Right lobe of liver (tissue), 6 donors: ENCODE measurements at regions not wholly inside any gene's neighbourhood (a gene's known extent, or its start where the extent isn't known, plus 50 kb on each side); places are given as distances from the start of the nearest gene placed in this dataset.

Source experiments
- ATAC-seq, 4 donors: fragments of 200-7000 bp; cut with Tn5 transposase; one replicate each; pipeline ENCODE4 v1.9.1; 2020; ENCODE audit warnings: mild to moderate bottlenecking in 4 of 4, moderate library complexity in 4 of 4
- DNase-seq, 3 donors: peaks; one replicate each; pipeline ENCODE4 v3.0.0-alpha.2; 2020
- H3K27ac ChIP-seq, 3 donors: fragments of 200-600 bp; one replicate each; pipeline ENCODE4 v1.8.0; 2022
- H3K27me3 ChIP-seq, 2 donors: fragments of 200-600 bp; one replicate each; pipeline ENCODE4 v1.8.0; 2022
- H3K36me3 ChIP-seq, 4 donors: fragments of 200-600 bp; sonication (generic) in 1 of 4; one replicate each; pipeline versions ENCODE4 v1.5.1 to v1.8.0; 2017 to 2022; ENCODE audit warnings: control low read depth in 1 of 4
- H3K4me1 ChIP-seq, 4 donors: fragments of 200-600 bp; sonication (generic) in 1 of 4; one replicate each; pipeline versions ENCODE4 v1.5.1 to v1.8.0; 2017 to 2022; ENCODE audit warnings: control low read depth in 1 of 4
- H3K4me3 ChIP-seq, 3 donors: fragments of 200-600 bp; one replicate each; pipeline ENCODE4 v1.8.0; 2022
- H3K9me3 ChIP-seq, 4 donors: fragments of 200-600 bp; sonication (generic) in 1 of 4; one replicate each; pipeline versions ENCODE4 v1.5.1 to v1.8.0; 2017 to 2022; ENCODE audit warnings: control low read depth in 1 of 4
- CTCF ChIP-seq, 4 donors: fragments of 200-600 bp in 3 of 4; fragments of 450-650 bp in 1 of 4; IDR thresholded peaks; one replicate each; pipeline versions ENCODE4 v1.5.1 to v1.8.0; 2016 to 2022; ENCODE audit warnings: antibody characterized with exemption in 4 of 4, mild to moderate bottlenecking in 2 of 4
- POLR2A ChIP-seq: fragments of 450-650 bp; IDR thresholded peaks from one replicate; pipeline ENCODE4 v1.6.1; 2017; ENCODE audit warnings: antibody characterized with exemption, mild to moderate bottlenecking
- WGBS: methylation state at CpG from one replicate; pipeline ENCODE4 v1.1.6; 2018; ENCODE audit warnings: low coverage, low lambda C conversion rate; ENCODE audit not compliant: insufficient coverage; ENCODE audit errors: missing lambda C conversion rate; 5-methylcytosine and 5-hydroxymethylcytosine counted together
- intact Hi-C, 2 donors: fragments of 100-400 bp; cut with DNase I; formaldehyde crosslinking; loops; one replicate each; pipeline versions ENCODE4 v1.11.2 to v1.14.1; 2022
- donor health status: DM: no; HTN: yes; CAD: no.
- donor health status: DM: no; HTN: no; CAD: no.
- donor health status: DM: no; HTN: no; CAD: no.
- donor health status: DM: no; HTN: yes; CAD: no.
- donor health status: DM: no; HTN: yes; CAD: no.

- Histone ChIP-seq H3K27ac (no peak overlapping the region), H3K27me3 (no peaks in the 10 kb centered on the region), H3K9me3 (no peaks in the 10 kb centered on the region), H3K36me3 (no peaks in the 10 kb centered on the region), H3K4me1 (peaks cover 0 to 1% (median under 1%) of the 10 kb centered on the region in 4 donors), H3K4me3 (no peak overlapping the region)
- ATAC-seq (no peak), DNase-seq (no peak)
- WGBS: 76% methylated on average over 1 of the region's 1 CpG
- intact Hi-C loops: no loop called here
- TF ChIP-seq POLR2A (no peak), CTCF (IDR thresholded peaks at IDR 0.05) (no peak)
Observed at GRCh38 chr1:221309723-221310122, 430.5 kb downstream of the HLX start.

GRCh38 chr1:221310180-221310579 is 430.9 kb downstream of the HLX start:
- peaks cover 0 to 6% (median 3%) of the 10 kb centered on the region in 4 donors for H3K4me1 ChIP-seq
- WGBS: 73% methylated on average over 4 of the region's 4 CpGs
- no peak for DNase-seq
- no peaks in the 10 kb centered on the region for H3K36me3 ChIP-seq
- no peak for ATAC-seq
- H3K27ac ChIP-seq: no peak overlapping the region
- no peaks in the 10 kb centered on the region for H3K9me3 ChIP-seq
- H3K4me3 ChIP-seq: no peak overlapping the region
- TF ChIP-seq CTCF (IDR thresholded peaks at IDR 0.05): no peak
- TF ChIP-seq POLR2A: no peak
- no peaks in the 10 kb centered on the region for H3K27me3 ChIP-seq
- intact Hi-C loops: no loop called here

- Histone ChIP-seq H3K9me3 (no peaks in the 10 kb centered on the region), H3K4me3 (no peak overlapping the region), H3K4me1 (peaks cover 0 to 24% (median 3%) of the 10 kb centered on the region in 4 donors), H3K27ac (peak overlapping the region in 2 of 3 donors; percentile 64 to 85), H3K27me3 (no peaks in the 10 kb centered on the region), H3K36me3 (no peaks in the 10 kb centered on the region)
- ATAC-seq (peak; percentile 53 to 84 (median 75)), DNase-seq (no peak)
- TF ChIP-seq POLR2A: no peak
- TF ChIP-seq CTCF (IDR thresholded peaks at IDR 0.05): no peak
- 22% methylated on average over 3 of the region's 3 CpGs for WGBS
- intact Hi-C loops: no loop called here
Observed at GRCh38 chr1:221315330-221315729, 426.6 kb downstream of the DUSP10 start.

- no peaks in the 10 kb centered on the region for H3K36me3 ChIP-seq
- TF ChIP-seq POLR2A (no peak), CTCF (IDR thresholded peaks at IDR 0.05) (no peak)
Observed at GRCh38 chr1:221316491-221317056, 425.3 kb downstream of the DUSP10 start.

GRCh38 chr1:221317537-221317936 is 424.4 kb downstream of the DUSP10 start:
- DNase-seq (no peak), ATAC-seq (no peak)
- peaks cover 0 to 24% (median 3%) of the 10 kb centered on the region in 4 donors for H3K4me1 ChIP-seq
- no peak overlapping the region for H3K4me3 ChIP-seq
- WGBS: 100% methylated on average over 1 of the region's 3 CpGs
- no peaks in the 10 kb centered on the region for H3K27me3 ChIP-seq
- TF ChIP-seq POLR2A: no peak
- no peak for TF ChIP-seq CTCF (IDR thresholded peaks at IDR 0.05)
- H3K9me3 ChIP-seq: no peaks in the 10 kb centered on the region
- peak overlapping the region in 1 of 3 donors; percentile 84 for H3K27ac ChIP-seq
- intact Hi-C loops: no loop called here
- no peaks in the 10 kb centered on the region for H3K36me3 ChIP-seq

More at GRCh38 chr1:221316491-221317056, 425.3 kb downstream of the DUSP10 start:
- DNase-seq (no peak), ATAC-seq (peak; percentile 62 to 95 (median 81))
- intact Hi-C loops: no loop called here
- no peak overlapping the region for H3K4me3 ChIP-seq
- H3K4me1 ChIP-seq: peaks cover 0 to 24% (median 3%) of the 10 kb centered on the region in 4 donors
- no peaks in the 10 kb centered on the region for H3K9me3 ChIP-seq
- H3K27ac ChIP-seq: peak overlapping the region; percentile 40 to 85 (median 84)
- 36% methylated on average over 1 of the region's 1 CpG for WGBS
- no peaks in the 10 kb centered on the region for H3K27me3 ChIP-seq
